ENCODE measurements at regions not wholly inside any gene's neighbourhood (a gene's known extent, or its start where the extent isn't known, plus 50 kb on each side); places are given as distances from the start of the nearest gene placed in this dataset.

- TF ChIP-seq CTCF (IDR thresholded peaks at IDR 0.05) (no peak), POLR2A (IDR thresholded peaks at IDR 0.05) (no peak)
These were observed 438.4 kb downstream of the ADRA2A start for GRCh38 chr10:111515264-111515663.
